Fibroblast of villous mesenchyme (primary cell): ENCODE measurements at regions not wholly inside any gene's neighbourhood (a gene's known extent, or its start where the extent isn't known, plus 50 kb on each side); places are given as distances from the start of the nearest gene placed in this dataset.
A peak's percentile ranks its signal among the peaks of the same experiment; 100 is the strongest.

Experiments
- DNase-seq: peaks from one replicate; pipeline ENCODE4 v3.0.0-alpha.2; 2010; ENCODE audit warnings: low read depth
- H3K4me3 ChIP-seq: 2 replicates; pipeline ENCODE4 v1.5.1; 2011; ENCODE audit warnings: low read depth, mild to moderate bottlenecking, low read length
- CTCF ChIP-seq: IDR thresholded peaks from 2 replicates; pipeline ENCODE4 v1.5.1; 2012; ENCODE audit warnings: low read depth, mild to moderate bottlenecking, low read length; ENCODE audit not compliant: insufficient read depth

GRCh38 chr15:98419173-98419780 lies 229.1 kb upstream of the IGF1R start:
- no peak for TF ChIP-seq CTCF

GRCh38 chr15:98420837-98421236 lies 227.5 kb upstream of the IGF1R start:
- H3K4me3 ChIP-seq, result no peak overlapping the region
- DNase-seq, result no peak
- TF ChIP-seq CTCF, result no peak

More at GRCh38 chr15:98419173-98419780, 229.1 kb upstream of the IGF1R start:
- no peak for DNase-seq
- no peak overlapping the region for H3K4me3 ChIP-seq

- peak; percentile 91 for TF ChIP-seq CTCF
- DNase-seq, result peak; percentile 23
- H3K4me3 ChIP-seq, result no peak overlapping the region
Observed at GRCh38 chr15:98421419-98422129, 226.8 kb upstream of the IGF1R start.

- H3K4me3 ChIP-seq, result no peak overlapping the region
- no peak for TF ChIP-seq CTCF
- no peak for DNase-seq
Observed at GRCh38 chr15:98422130-98422478, 226.2 kb upstream of the IGF1R start.

- DNase-seq, result no peak
- TF ChIP-seq CTCF, result no peak
- no peak overlapping the region for H3K4me3 ChIP-seq
Observed at GRCh38 chr15:98425173-98425572, 223.2 kb upstream of the IGF1R start.

- H3K4me3 ChIP-seq, result no peak overlapping the region
Observed at GRCh38 chr15:98427321-98427720, 221.0 kb upstream of the IGF1R start.

More at GRCh38 chr15:98427321-98427720, 221.0 kb upstream of the IGF1R start:
- DNase-seq, result no peak
- TF ChIP-seq CTCF, result no peak
